ENCODE measurements at regions not wholly inside any gene's neighbourhood (a gene's known extent, or its start where the extent isn't known, plus 50 kb on each side); places are given as distances from the start of the nearest gene placed in this dataset.

DNA sequence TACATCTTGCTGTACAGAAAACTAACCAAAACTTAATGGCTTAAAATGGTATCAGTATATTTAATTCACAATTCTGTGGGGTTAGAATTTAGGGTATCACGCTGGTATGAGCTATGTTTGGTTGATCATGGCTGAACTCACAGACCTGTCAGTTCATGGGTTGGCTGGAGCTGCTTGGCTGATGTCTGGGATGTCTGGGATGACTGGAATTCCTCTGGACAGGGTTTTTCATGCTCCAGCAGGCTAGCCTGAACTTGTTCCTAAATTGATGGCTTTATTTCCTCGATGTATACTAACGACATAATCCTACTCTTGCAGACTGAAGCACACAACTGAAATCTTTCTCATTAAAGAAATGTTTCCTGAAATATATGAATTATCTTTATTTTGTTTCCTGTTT, 338.9 kb upstream of the GBE1 start:
- TF ChIP-seq POLR2A (IDR thresholded peaks at IDR 0.05) = no peak
- TF ChIP-seq, protein P1, sequence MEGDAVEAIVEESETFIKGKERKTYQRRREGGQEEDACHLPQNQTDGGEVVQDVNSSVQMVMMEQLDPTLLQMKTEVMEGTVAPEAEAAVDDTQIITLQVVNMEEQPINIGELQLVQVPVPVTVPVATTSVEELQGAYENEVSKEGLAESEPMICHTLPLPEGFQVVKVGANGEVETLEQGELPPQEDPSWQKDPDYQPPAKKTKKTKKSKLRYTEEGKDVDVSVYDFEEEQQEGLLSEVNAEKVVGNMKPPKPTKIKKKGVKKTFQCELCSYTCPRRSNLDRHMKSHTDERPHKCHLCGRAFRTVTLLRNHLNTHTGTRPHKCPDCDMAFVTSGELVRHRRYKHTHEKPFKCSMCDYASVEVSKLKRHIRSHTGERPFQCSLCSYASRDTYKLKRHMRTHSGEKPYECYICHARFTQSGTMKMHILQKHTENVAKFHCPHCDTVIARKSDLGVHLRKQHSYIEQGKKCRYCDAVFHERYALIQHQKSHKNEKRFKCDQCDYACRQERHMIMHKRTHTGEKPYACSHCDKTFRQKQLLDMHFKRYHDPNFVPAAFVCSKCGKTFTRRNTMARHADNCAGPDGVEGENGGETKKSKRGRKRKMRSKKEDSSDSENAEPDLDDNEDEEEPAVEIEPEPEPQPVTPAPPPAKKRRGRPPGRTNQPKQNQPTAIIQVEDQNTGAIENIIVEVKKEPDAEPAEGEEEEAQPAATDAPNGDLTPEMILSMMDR (IDR thresholded peaks at IDR 0.05) = no peak
- no peak overlapping the region for H3K27ac ChIP-seq
- no peaks in the 10 kb centered on the region for H3K36me3 ChIP-seq (ENCODE audit: low read depth, missing control alignments)
- no peak for DNase-seq
- H3K27me3 ChIP-seq = no peaks in the 10 kb centered on the region
- 58% methylated on average over 3 of the region's 3 CpGs for WGBS, 2 donors
- H3K4me1 ChIP-seq = no peaks in the 10 kb centered on the region
- no peak overlapping the region for H3K4me3 ChIP-seq
- intact Hi-C loops (cut with DNase I; ENCODE audit: low total_unique reads) = no loop called here
- no peaks in the 10 kb centered on the region for H3K9me3 ChIP-seq

DNA sequence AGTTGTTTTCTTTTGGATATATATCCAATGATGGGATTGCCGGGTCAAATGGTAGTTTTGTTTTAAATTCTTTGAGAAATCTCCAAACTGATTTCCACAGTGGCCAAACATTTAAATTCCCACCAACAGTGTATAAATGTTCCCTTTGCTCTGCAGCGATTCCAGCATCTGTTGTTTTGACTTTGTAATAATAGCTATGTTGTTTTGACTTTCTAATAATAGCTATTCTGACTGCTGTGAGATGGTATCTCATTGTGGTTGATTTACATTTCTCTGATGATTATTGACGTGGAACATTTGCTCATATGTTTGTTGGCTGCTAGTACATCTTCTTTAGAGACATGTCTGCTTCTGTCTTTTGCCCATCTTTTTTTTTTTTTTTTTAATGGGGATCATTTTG, 332.2 kb upstream of the GBE1 start:
- Histone ChIP-seq H3K27ac (no peak overlapping the region), H3K4me1 (no peaks in the 10 kb centered on the region), H3K36me3 (ENCODE audit: low read depth, missing control alignments) (no peaks in the 10 kb centered on the region), H3K4me3 (no peak overlapping the region), H3K9me3 (no peaks in the 10 kb centered on the region), H3K27me3 (no peaks in the 10 kb centered on the region)
- TF ChIP-seq, protein P1 (IDR thresholded peaks at IDR 0.05) = no peak
- no peak for TF ChIP-seq POLR2A (IDR thresholded peaks at IDR 0.05)
- DNase-seq = no peak
- 67 to 76% methylated on average over 3 of the region's 3 CpGs for WGBS, 2 donors
- intact Hi-C loops (cut with DNase I; ENCODE audit: low total_unique reads) = no loop called here

DNA sequence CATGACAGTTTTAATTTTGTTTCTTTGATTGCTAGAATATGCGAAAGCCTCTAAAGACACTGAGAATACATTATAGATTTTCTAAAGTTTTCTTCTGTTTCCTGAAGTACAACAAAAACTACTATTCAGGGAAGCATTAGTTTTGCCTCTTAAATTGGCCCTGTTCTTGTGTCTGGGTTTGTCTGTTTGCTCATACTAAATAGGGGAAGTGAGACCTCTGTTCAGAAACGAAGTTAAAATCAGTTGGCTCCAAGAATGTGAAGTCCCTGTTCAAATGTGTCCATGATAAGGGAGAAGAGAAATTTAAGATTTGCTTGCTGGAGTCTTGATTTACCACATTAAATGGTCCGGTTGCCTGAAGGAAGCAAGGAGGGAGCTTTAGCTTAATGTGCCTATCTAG, 327.3 kb upstream of the GBE1 start:
- Histone ChIP-seq H3K36me3 (ENCODE audit: low read depth, missing control alignments) (no peaks in the 10 kb centered on the region), H3K27me3 (no peaks in the 10 kb centered on the region), H3K9me3 (no peaks in the 10 kb centered on the region), H3K27ac (no peak overlapping the region), H3K4me3 (no peak overlapping the region), H3K4me1 (no peaks in the 10 kb centered on the region)
- intact Hi-C loops (cut with DNase I; ENCODE audit: low total_unique reads) = no loop called here
- DNase-seq = no peak
- TF ChIP-seq POLR2A (IDR thresholded peaks at IDR 0.05) = no peak
- TF ChIP-seq, protein P1 (IDR thresholded peaks at IDR 0.05) = no peak
- 71 to 77% methylated on average over 3 of the region's 3 CpGs for WGBS, 2 donors

DNA sequence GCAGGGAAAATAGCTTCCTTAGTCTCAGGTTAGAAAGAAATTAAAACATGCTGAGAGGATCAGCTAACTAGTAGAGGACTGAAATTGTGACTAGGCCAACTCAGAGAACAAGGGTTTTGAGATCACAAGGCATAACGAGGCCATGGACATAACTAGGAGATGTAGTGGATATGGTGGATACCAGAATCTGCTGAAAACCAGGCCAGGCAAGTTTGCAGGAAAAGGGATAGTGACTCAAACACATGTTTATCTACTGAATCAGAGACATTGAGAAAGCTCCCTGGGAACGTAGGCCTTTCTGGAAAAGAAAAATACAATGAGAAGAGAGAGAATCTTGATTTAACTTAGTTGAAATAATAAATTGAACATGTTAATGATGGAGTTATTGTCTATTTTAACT, 326.5 kb upstream of the GBE1 start:
- WGBS, 2 donors = 75 to 83% methylated on average over 2 of the region's 2 CpGs
- H3K27ac ChIP-seq = no peak overlapping the region
- H3K9me3 ChIP-seq = no peaks in the 10 kb centered on the region
- TF ChIP-seq, protein P1 (IDR thresholded peaks at IDR 0.05) = no peak
- TF ChIP-seq POLR2A (IDR thresholded peaks at IDR 0.05) = no peak
- no peaks in the 10 kb centered on the region for H3K27me3 ChIP-seq
- DNase-seq = no peak
- H3K36me3 ChIP-seq (ENCODE audit: low read depth, missing control alignments) = no peaks in the 10 kb centered on the region
- no peak overlapping the region for H3K4me3 ChIP-seq
- intact Hi-C loops (cut with DNase I; ENCODE audit: low total_unique reads) = no loop called here
- H3K4me1 ChIP-seq = no peaks in the 10 kb centered on the region

DNA sequence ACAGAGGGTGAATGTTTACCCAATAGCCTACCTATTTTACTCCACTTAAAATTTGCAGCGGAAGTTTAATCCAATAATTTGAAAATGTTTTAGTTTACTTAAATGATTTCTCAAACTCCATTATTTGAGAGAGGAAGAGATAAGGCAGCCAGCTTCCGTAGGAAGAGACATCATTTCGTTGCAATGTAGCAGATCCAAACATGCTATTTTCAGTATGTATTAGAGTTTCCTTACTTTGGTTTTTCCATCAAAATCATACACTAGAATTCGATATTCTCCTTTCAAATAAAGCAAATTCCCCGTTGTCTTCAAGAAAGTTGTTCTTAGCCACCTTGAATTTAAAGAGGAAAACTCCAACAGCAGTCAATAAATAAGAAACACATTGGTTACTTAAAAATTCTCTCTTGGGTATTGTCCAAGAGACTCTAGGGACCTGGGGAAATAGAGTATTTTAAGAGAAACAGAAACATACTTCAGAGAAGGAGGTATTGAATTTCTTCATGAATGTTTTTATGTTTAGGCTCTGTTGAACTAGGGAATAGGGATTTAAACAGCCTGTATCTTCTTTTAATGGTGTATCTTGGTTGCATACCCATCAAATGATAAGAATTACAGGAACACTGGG, 324.5 kb upstream of the GBE1 start:
- no peak overlapping the region for H3K27ac ChIP-seq
- H3K27me3 ChIP-seq = no peaks in the 10 kb centered on the region
- 76 to 81% methylated on average over 5 of the region's 5 CpGs for WGBS, 2 donors
- no peak overlapping the region for H3K4me3 ChIP-seq
- intact Hi-C loops (cut with DNase I; ENCODE audit: low total_unique reads) = no loop called here
- DNase-seq = no peak
- no peaks in the 10 kb centered on the region for H3K4me1 ChIP-seq
- H3K9me3 ChIP-seq = no peaks in the 10 kb centered on the region
- no peaks in the 10 kb centered on the region for H3K36me3 ChIP-seq (ENCODE audit: low read depth, missing control alignments)
- TF ChIP-seq POLR2A (IDR thresholded peaks at IDR 0.05) = no peak
- TF ChIP-seq, protein P1 (IDR thresholded peaks at IDR 0.05) = no peak

Data from testis (tissue), 2 donors.